Astrocyte (in vitro differentiated cells and primary cell): ENCODE measurements at regions not wholly inside any gene's neighbourhood (a gene's known extent, or its start where the extent isn't known, plus 50 kb on each side); places are given as distances from the start of the nearest gene placed in this dataset.

Experiments
- EZH2 ChIP-seq: IDR thresholded peaks from 2 replicates; pipeline ENCODE4 v1.6.1; 2012; ENCODE audit warnings: mild to moderate bottlenecking, low read length, inconsistent platforms; ENCODE audit not compliant: insufficient read depth
- TF ChIP-seq, protein P1 (sequence below): IDR thresholded peaks from 2 replicates; pipeline ENCODE4 v1.5.1; 2011; ENCODE audit warnings: low read depth, mild to moderate bottlenecking, inconsistent platforms, low read length, moderate library complexity; ENCODE audit not compliant: insufficient read depth

DNA sequence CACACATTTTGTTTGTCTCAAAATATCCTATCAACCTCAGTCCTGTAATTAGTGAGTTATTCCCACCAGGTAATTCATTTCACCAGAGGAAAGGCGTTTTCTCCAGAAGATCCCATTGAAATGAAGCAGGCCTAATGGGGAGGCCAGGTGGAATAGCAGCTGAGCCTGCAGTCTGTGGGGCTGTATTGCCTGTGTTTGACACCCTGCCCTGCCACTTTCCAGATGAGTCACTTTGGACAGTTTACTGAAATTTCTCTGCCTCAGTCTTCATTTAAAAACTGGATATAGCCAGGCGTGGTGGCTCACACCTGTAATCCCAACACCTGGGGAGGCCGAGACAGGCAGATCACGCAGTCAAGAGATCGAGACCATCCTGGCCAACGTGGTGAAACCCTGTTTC, 78.1 kb upstream of the PPP2R5A start:
- TF ChIP-seq EZH2, result no peak
- TF ChIP-seq, protein P1, sequence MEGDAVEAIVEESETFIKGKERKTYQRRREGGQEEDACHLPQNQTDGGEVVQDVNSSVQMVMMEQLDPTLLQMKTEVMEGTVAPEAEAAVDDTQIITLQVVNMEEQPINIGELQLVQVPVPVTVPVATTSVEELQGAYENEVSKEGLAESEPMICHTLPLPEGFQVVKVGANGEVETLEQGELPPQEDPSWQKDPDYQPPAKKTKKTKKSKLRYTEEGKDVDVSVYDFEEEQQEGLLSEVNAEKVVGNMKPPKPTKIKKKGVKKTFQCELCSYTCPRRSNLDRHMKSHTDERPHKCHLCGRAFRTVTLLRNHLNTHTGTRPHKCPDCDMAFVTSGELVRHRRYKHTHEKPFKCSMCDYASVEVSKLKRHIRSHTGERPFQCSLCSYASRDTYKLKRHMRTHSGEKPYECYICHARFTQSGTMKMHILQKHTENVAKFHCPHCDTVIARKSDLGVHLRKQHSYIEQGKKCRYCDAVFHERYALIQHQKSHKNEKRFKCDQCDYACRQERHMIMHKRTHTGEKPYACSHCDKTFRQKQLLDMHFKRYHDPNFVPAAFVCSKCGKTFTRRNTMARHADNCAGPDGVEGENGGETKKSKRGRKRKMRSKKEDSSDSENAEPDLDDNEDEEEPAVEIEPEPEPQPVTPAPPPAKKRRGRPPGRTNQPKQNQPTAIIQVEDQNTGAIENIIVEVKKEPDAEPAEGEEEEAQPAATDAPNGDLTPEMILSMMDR, result no peak
